Activated CD8-positive, alpha-beta memory T cell treated with anti-CD3 and anti-CD28 coated beads, Interleukin-2, amount 10 ng/mL, durations not matched to agents 7 days and 5 days (primary cell): ENCODE measurements at regions not wholly inside any gene's neighbourhood (a gene's known extent, or its start where the extent isn't known, plus 50 kb on each side); places are given as distances from the start of the nearest gene placed in this dataset.

Experiments
- ATAC-seq: fragments of 150-1000 bp; cut with Tn5 transposase; one replicate; pipeline ENCODE4 v1.10.0; 2021; ENCODE audit warnings: moderate library complexity
- CTCF ChIA-PET: fragments of 350-600 bp; sonication (Branson Sonifier 250); formaldehyde crosslinking; loops from one replicate; lab custom pipeline; 2021; ENCODE audit warnings: antibody characterized with exemption; lab: Charles Lee
- DNase-seq: peaks from one replicate; pipeline ENCODE4 v3.0.0-alpha.2; 2020
- H3K27ac Mint-ChIP-seq: one replicate; pipeline ENCODE4 v1.8.0; 2021; ENCODE audit warnings: mild to moderate bottlenecking, mixed read lengths
- H3K27me3 Mint-ChIP-seq: one replicate; pipeline ENCODE4 v1.8.0; 2021; ENCODE audit warnings: mixed read lengths
- H3K36me3 Mint-ChIP-seq: one replicate; pipeline ENCODE4 v1.8.0; 2021; ENCODE audit warnings: mild to moderate bottlenecking, mixed read lengths
- H3K4me1 Mint-ChIP-seq: one replicate; pipeline ENCODE4 v1.8.0; 2021; ENCODE audit warnings: mixed read lengths
- H3K4me3 Mint-ChIP-seq: one replicate; pipeline ENCODE4 v1.8.0; 2021; ENCODE audit warnings: mild to moderate bottlenecking, moderate library complexity, mixed read lengths
- H3K9me3 Mint-ChIP-seq: one replicate; pipeline ENCODE4 v1.8.0; 2022; ENCODE audit warnings: low read depth, mixed read lengths

GRCh38 chr11:36865846-36866245, 267.8 kb upstream of the RAG2 start:
- DNase-seq (no peak), ATAC-seq (no peak)
- CTCF ChIA-PET, result interaction anchor here (0.8 kb wide), 1 partner anchor 11 kb away, joined by 3 read pairs; no protein-coding TSS in a partner anchor
- Mint-ChIP-seq H3K36me3 (no peaks in the 10 kb centered on the region), H3K4me1 (no peaks in the 10 kb centered on the region), H3K9me3 (no peaks in the 10 kb centered on the region), H3K27me3 (no peaks in the 10 kb centered on the region), H3K27ac (no peak overlapping the region), H3K4me3 (no peak overlapping the region)

- CTCF ChIA-PET, result interaction anchor here (1.2 kb wide), 1 partner anchor 11 kb away, joined by 3 read pairs; no protein-coding TSS in a partner anchor
- DNase-seq (no peak), ATAC-seq (no peak)
- Mint-ChIP-seq H3K27me3 (no peaks in the 10 kb centered on the region), H3K9me3 (no peaks in the 10 kb centered on the region), H3K4me1 (no peaks in the 10 kb centered on the region), H3K4me3 (no peak overlapping the region), H3K36me3 (no peaks in the 10 kb centered on the region), H3K27ac (no peak overlapping the region)
These were observed 256.8 kb upstream of the RAG2 start for GRCh38 chr11:36854875-36855274.

GRCh38 chr11:36848660-36849059, 250.6 kb upstream of the RAG2 start:
- Mint-ChIP-seq H3K9me3 (no peaks in the 10 kb centered on the region), H3K4me3 (no peak overlapping the region), H3K4me1 (no peaks in the 10 kb centered on the region), H3K36me3 (no peaks in the 10 kb centered on the region), H3K27me3 (no peaks in the 10 kb centered on the region), H3K27ac (no peak overlapping the region)
- DNase-seq, result no peak
- CTCF ChIA-PET, result no interaction called here
- ATAC-seq, result no peak

GRCh38 chr11:36840378-36840777, 242.3 kb upstream of the RAG2 start:
- CTCF ChIA-PET, result no interaction called here
- H3K9me3 Mint-ChIP-seq, result no peaks in the 10 kb centered on the region
- no peak overlapping the region for H3K4me3 Mint-ChIP-seq
- DNase-seq, result no peak
- no peaks in the 10 kb centered on the region for H3K36me3 Mint-ChIP-seq
- H3K4me1 Mint-ChIP-seq, result no peaks in the 10 kb centered on the region
- no peak overlapping the region for H3K27ac Mint-ChIP-seq
- ATAC-seq, result no peak
- no peaks in the 10 kb centered on the region for H3K27me3 Mint-ChIP-seq

- DNase-seq (no peak), ATAC-seq (no peak)
- no peaks in the 10 kb centered on the region for H3K27me3 Mint-ChIP-seq
- H3K4me1 Mint-ChIP-seq, result no peaks in the 10 kb centered on the region
- H3K9me3 Mint-ChIP-seq, result no peaks in the 10 kb centered on the region
- H3K4me3 Mint-ChIP-seq, result no peak overlapping the region
- CTCF ChIA-PET, result no interaction called here
- H3K36me3 Mint-ChIP-seq, result no peaks in the 10 kb centered on the region
- no peak overlapping the region for H3K27ac Mint-ChIP-seq
These were observed 239.9 kb upstream of the RAG2 start for GRCh38 chr11:36837831-36838437.

- DNase-seq, result no peak
- Mint-ChIP-seq H3K27me3 (no peaks in the 10 kb centered on the region), H3K4me3 (no peak overlapping the region), H3K27ac (no peak overlapping the region), H3K36me3 (no peaks in the 10 kb centered on the region), H3K9me3 (no peaks in the 10 kb centered on the region), H3K4me1 (no peaks in the 10 kb centered on the region)
- ATAC-seq, result no peak
- CTCF ChIA-PET, result no interaction called here
These were observed 227.2 kb upstream of the RAG2 start for GRCh38 chr11:36825251-36825650.

GRCh38 chr11:36824349-36824748, 226.3 kb upstream of the RAG2 start:
- Mint-ChIP-seq H3K9me3 (no peaks in the 10 kb centered on the region), H3K4me1 (no peaks in the 10 kb centered on the region), H3K4me3 (no peak overlapping the region), H3K27me3 (no peaks in the 10 kb centered on the region), H3K27ac (no peak overlapping the region), H3K36me3 (no peaks in the 10 kb centered on the region)
- no peak for ATAC-seq
- DNase-seq, result no peak
- CTCF ChIA-PET, result no interaction called here

GRCh38 chr11:36822829-36823228, 224.8 kb upstream of the RAG2 start:
- ATAC-seq, result no peak

GRCh38 chr11:36818410-36818809, 220.4 kb upstream of the RAG2 start:
- no peaks in the 10 kb centered on the region for H3K27me3 Mint-ChIP-seq
- H3K4me3 Mint-ChIP-seq, result no peak overlapping the region
- H3K36me3 Mint-ChIP-seq, result no peaks in the 10 kb centered on the region
- no peak for ATAC-seq
- DNase-seq, result no peak
- no peak overlapping the region for H3K27ac Mint-ChIP-seq
- CTCF ChIA-PET, result no interaction called here
- no peaks in the 10 kb centered on the region for H3K9me3 Mint-ChIP-seq
- H3K4me1 Mint-ChIP-seq, result no peaks in the 10 kb centered on the region

More at GRCh38 chr11:36822829-36823228, 224.8 kb upstream of the RAG2 start:
- no peak for DNase-seq
- Mint-ChIP-seq H3K4me1 (no peaks in the 10 kb centered on the region), H3K27me3 (no peaks in the 10 kb centered on the region), H3K27ac (no peak overlapping the region), H3K4me3 (no peak overlapping the region), H3K36me3 (no peaks in the 10 kb centered on the region), H3K9me3 (no peaks in the 10 kb centered on the region)
- CTCF ChIA-PET, result no interaction called here

- Mint-ChIP-seq H3K4me3 (no peak overlapping the region), H3K36me3 (no peaks in the 10 kb centered on the region), H3K27ac (no peak overlapping the region), H3K9me3 (no peaks in the 10 kb centered on the region), H3K4me1 (no peaks in the 10 kb centered on the region), H3K27me3 (no peaks in the 10 kb centered on the region)
- DNase-seq (no peak), ATAC-seq (no peak)
- CTCF ChIA-PET, result no interaction called here
These were observed 219.4 kb upstream of the RAG2 start for GRCh38 chr11:36817336-36817965.

GRCh38 chr11:36809303-36809702, 211.3 kb upstream of the RAG2 start:
- H3K36me3 Mint-ChIP-seq, result no peaks in the 10 kb centered on the region
- H3K27me3 Mint-ChIP-seq, result no peaks in the 10 kb centered on the region
- no peak overlapping the region for H3K4me3 Mint-ChIP-seq
- no peak overlapping the region for H3K27ac Mint-ChIP-seq
- ATAC-seq (no peak), DNase-seq (no peak)
- H3K4me1 Mint-ChIP-seq, result no peaks in the 10 kb centered on the region
- no peaks in the 10 kb centered on the region for H3K9me3 Mint-ChIP-seq
- CTCF ChIA-PET, result no interaction called here

- no peak overlapping the region for H3K27ac Mint-ChIP-seq
- H3K27me3 Mint-ChIP-seq, result no peaks in the 10 kb centered on the region
- CTCF ChIA-PET, result no interaction called here
- no peak overlapping the region for H3K4me3 Mint-ChIP-seq
- DNase-seq, result no peak
- no peak for ATAC-seq
- no peaks in the 10 kb centered on the region for H3K36me3 Mint-ChIP-seq
- no peaks in the 10 kb centered on the region for H3K4me1 Mint-ChIP-seq
- no peaks in the 10 kb centered on the region for H3K9me3 Mint-ChIP-seq
These were observed 209.8 kb upstream of the RAG2 start for GRCh38 chr11:36807871-36808270.

GRCh38 chr11:36803084-36803483, 205.0 kb upstream of the RAG2 start:
- H3K36me3 Mint-ChIP-seq, result no peaks in the 10 kb centered on the region

More at GRCh38 chr11:36803084-36803483, 205.0 kb upstream of the RAG2 start:
- Mint-ChIP-seq H3K27me3 (no peaks in the 10 kb centered on the region), H3K9me3 (no peaks in the 10 kb centered on the region), H3K4me1 (no peaks in the 10 kb centered on the region), H3K27ac (no peak overlapping the region), H3K4me3 (no peak overlapping the region)
- CTCF ChIA-PET, result interaction anchor here (1.6 kb wide), 1 partner anchor 56 kb away, joined by 4 read pairs; no protein-coding TSS in a partner anchor
- ATAC-seq, result no peak
- no peak for DNase-seq
